Liver (tissue), 8 donors: ENCODE measurements at regions not wholly inside any gene's neighbourhood (a gene's known extent, or its start where the extent isn't known, plus 50 kb on each side); places are given as distances from the start of the nearest gene placed in this dataset.

Experiments
- DNase-seq: peaks from one replicate; pipeline ENCODE4 v3.0.0-alpha.2; 2017; ENCODE audit warnings: low spot score
- H3K27ac ChIP-seq, 2 donors: one replicate each; pipeline ENCODE4 v1.7.0; 2013; ENCODE audit warnings: inconsistent platforms in 2 of 2, low read length in 2 of 2, control low read depth in 1 of 2, low read depth in 1 of 2, mild to moderate bottlenecking in 1 of 2
- H3K27me3 ChIP-seq, 4 donors: one replicate each; pipeline versions ENCODE4 v1.6.1 to v1.7.0; 2013; ENCODE audit warnings: low read length in 3 of 4, inconsistent platforms in 1 of 4, mild to moderate bottlenecking in 1 of 4, moderate library complexity in 1 of 4; ENCODE audit not compliant: control insufficient read depth in 4 of 4, insufficient read depth in 4 of 4
- H3K36me3 ChIP-seq, 4 donors: one replicate each; pipeline versions ENCODE4 v1.6.1 to v1.7.0; 2013; ENCODE audit warnings: low read length in 3 of 4, mild to moderate bottlenecking in 3 of 4, low read depth in 1 of 4, moderate library complexity in 1 of 4; ENCODE audit not compliant: control insufficient read depth in 4 of 4, insufficient read depth in 3 of 4
- H3K4me1 ChIP-seq, 4 donors: one replicate each; pipeline versions ENCODE4 v1.6.1 to v1.7.0; 2013; ENCODE audit warnings: low read length in 3 of 4, mild to moderate bottlenecking in 3 of 4, moderate library complexity in 1 of 4; ENCODE audit not compliant: control insufficient read depth in 4 of 4, insufficient read depth in 4 of 4
- H3K4me3 ChIP-seq, 3 donors: one replicate each; pipeline versions ENCODE4 v1.6.1 to v1.7.0; 2013; ENCODE audit warnings: low read length in 3 of 3, control low read depth in 1 of 3, low read depth in 1 of 3, mild to moderate bottlenecking in 1 of 3
- H3K9ac ChIP-seq, 2 donors: one replicate each; pipeline ENCODE4 v1.7.0; 2013; ENCODE audit warnings: low read length in 2 of 2, mild to moderate bottlenecking in 2 of 2, moderate library complexity in 2 of 2, control low read depth in 1 of 2, low read depth in 1 of 2
- H3K9me3 ChIP-seq, 4 donors: one replicate each; pipeline versions ENCODE4 v1.6.1 to v1.7.0; 2013; ENCODE audit warnings: low read length in 3 of 4; ENCODE audit not compliant: control insufficient read depth in 4 of 4
- CTCF ChIP-seq: fragments of 150-350 bp; IDR thresholded peaks from 2 replicates; pipeline ENCODE4 v1.5.1; 2017; ENCODE audit warnings: improper control_type of control experiment, low read depth, low read length; ENCODE audit not compliant: missing input control
- EGR1 ChIP-seq, 2 donors: IDR thresholded peaks; 2 replicates each; pipeline ENCODE4 v1.6.1; 2016 to 2018; ENCODE audit warnings: antibody characterized with exemption in 2 of 2, low read depth in 2 of 2
- FOXA1 ChIP-seq: IDR thresholded peaks from 2 replicates; pipeline ENCODE4 v1.6.1; 2016; ENCODE audit warnings: antibody characterized with exemption
- FOXA2 ChIP-seq: IDR thresholded peaks from 2 replicates; pipeline ENCODE4 v1.6.1; 2016; ENCODE audit warnings: antibody characterized with exemption
- GABPA ChIP-seq, 2 donors: IDR thresholded peaks in 1 of 2; conservative IDR thresholded peaks in 1 of 2; 2 replicates each; pipeline ENCODE4 v1.6.1; 2016; ENCODE audit warnings: antibody characterized with exemption in 2 of 2, mild to moderate bottlenecking in 1 of 2, moderate library complexity in 1 of 2
- HNF4A ChIP-seq, 2 donors: conservative IDR thresholded peaks; 2 replicates each; pipeline ENCODE4 v1.6.1; 2016; ENCODE audit warnings: antibody characterized with exemption in 2 of 2, mild to moderate bottlenecking in 2 of 2
- HNF4G ChIP-seq: IDR thresholded peaks from 2 replicates; pipeline ENCODE4 v1.6.1; 2016; ENCODE audit warnings: antibody characterized with exemption
- JUND ChIP-seq, 2 donors: IDR thresholded peaks; 2 replicates each; pipeline ENCODE4 v1.6.1; 2016; ENCODE audit warnings: antibody characterized with exemption in 2 of 2
- MAX ChIP-seq: IDR thresholded peaks from 2 replicates; pipeline ENCODE4 v1.6.1; 2016; ENCODE audit warnings: antibody characterized with exemption
- NR2F2 ChIP-seq: IDR thresholded peaks from 2 replicates; pipeline ENCODE4 v1.6.1; 2016; ENCODE audit warnings: antibody characterized with exemption
- RAD21 ChIP-seq, 2 donors: IDR thresholded peaks; 2 replicates each; pipeline ENCODE4 v1.6.1; 2016; ENCODE audit warnings: antibody characterized with exemption in 2 of 2, mild to moderate bottlenecking in 2 of 2
- REST ChIP-seq: IDR thresholded peaks from 2 replicates; pipeline ENCODE4 v1.6.1; 2016; ENCODE audit warnings: antibody characterized with exemption, mild to moderate bottlenecking
- RXRA ChIP-seq, 2 donors: IDR thresholded peaks; 2 replicates each; pipeline ENCODE4 v1.6.1; 2017 to 2018; ENCODE audit warnings: antibody characterized with exemption in 2 of 2, mild to moderate bottlenecking in 1 of 2
- SP1 ChIP-seq: IDR thresholded peaks from 2 replicates; pipeline ENCODE4 v1.6.1; 2018; ENCODE audit warnings: antibody characterized with exemption, mild to moderate bottlenecking
- TAF1 ChIP-seq: conservative IDR thresholded peaks from 2 replicates; pipeline ENCODE4 v1.6.1; 2016; ENCODE audit warnings: antibody characterized with exemption, mild to moderate bottlenecking
- YY1 ChIP-seq: IDR thresholded peaks from 2 replicates; pipeline ENCODE4 v1.6.1; 2016; ENCODE audit warnings: antibody characterized with exemption, mild to moderate bottlenecking
- ZBTB33 ChIP-seq: IDR thresholded peaks from 2 replicates; pipeline ENCODE4 v1.6.1; 2016; ENCODE audit warnings: antibody characterized with exemption
- WGBS: extraction: QIAGEN DNeasy Blood & Tissue Kit; methylation state at CpG from one replicate; pipeline ENCODE4 v1.1.7; 2013; 5-methylcytosine and 5-hydroxymethylcytosine counted together
- donor health status: healthy.
- donor health status: healthy.
- donor health status: healthy.
- donor health status: healthy.
- donor health status: healthy.

GRCh38 chr6:50925548-50925947 is 106.9 kb downstream of the TFAP2B start:
- TF ChIP-seq REST (no peak), ZBTB33 (no peak)

GRCh38 chr6:50925981-50926380 is 107.3 kb downstream of the TFAP2B start:
- H3K27me3 ChIP-seq = no peaks in the 10 kb centered on the region
- 56% methylated on average over 2 of the region's 2 CpGs for WGBS
- H3K9me3 ChIP-seq = peaks cover 0 to 9% (median 0%) of the 10 kb centered on the region in 4 donors
- H3K27ac ChIP-seq = no peak overlapping the region
- no peak overlapping the region for H3K9ac ChIP-seq
- TF ChIP-seq ZBTB33 (no peak), GABPA (IDR thresholded peaks at IDR 0.05 in 1 of 2, conservative IDR thresholded peaks at IDR 0.05 in 1 of 2) (no peak)
- no peaks in the 10 kb centered on the region for H3K36me3 ChIP-seq
- no peak overlapping the region for H3K4me3 ChIP-seq
- no peaks in the 10 kb centered on the region for H3K4me1 ChIP-seq
- no peak for DNase-seq

More at GRCh38 chr6:50925548-50925947, 106.9 kb downstream of the TFAP2B start:
- no peaks in the 10 kb centered on the region for H3K27me3 ChIP-seq
- peaks cover 0 to 9% (median 0%) of the 10 kb centered on the region in 4 donors for H3K9me3 ChIP-seq
- H3K4me1 ChIP-seq = no peaks in the 10 kb centered on the region
- no peaks in the 10 kb centered on the region for H3K36me3 ChIP-seq
- DNase-seq = no peak
- H3K4me3 ChIP-seq = no peak overlapping the region
- H3K9ac ChIP-seq = no peak overlapping the region
- no peak overlapping the region for H3K27ac ChIP-seq

- DNase-seq = no peak
- Histone ChIP-seq H3K27me3 (no peaks in the 10 kb centered on the region), H3K4me3 (no peak overlapping the region), H3K9me3 (no peaks in the 10 kb centered on the region), H3K4me1 (no peaks in the 10 kb centered on the region), H3K27ac (no peak overlapping the region), H3K36me3 (no peaks in the 10 kb centered on the region), H3K9ac (no peak overlapping the region)
- WGBS = 88% methylated on average over 3 of the region's 3 CpGs
- TF ChIP-seq EGR1 (IDR thresholded peaks at IDR 0.05; ENCODE audit: low read depth in 2 of 2) = no peak
- no peak for TF ChIP-seq TAF1
- TF ChIP-seq CTCF = no peak
- TF ChIP-seq ZBTB33 = no peak
- TF ChIP-seq YY1 = no peak
- TF ChIP-seq RAD21 (IDR thresholded peaks at IDR 0.05) = no peak
- no peak for TF ChIP-seq JUND (IDR thresholded peaks at IDR 0.05)
- no peak for TF ChIP-seq SP1
- no peak for TF ChIP-seq FOXA2
- TF ChIP-seq FOXA1 = no peak
- TF ChIP-seq RXRA (IDR thresholded peaks at IDR 0.05) = no peak
- TF ChIP-seq MAX = no peak
- no peak for TF ChIP-seq HNF4A (conservative IDR thresholded peaks at IDR 0.05)
- TF ChIP-seq HNF4G = no peak
- TF ChIP-seq NR2F2 = no peak
Measured at GRCh38 chr6:50927800-50928199, 109.1 kb downstream of the TFAP2B start.
